Astrocyte (in vitro differentiated cells and primary cell): ENCODE measurements at regions not wholly inside any gene's neighbourhood (a gene's known extent, or its start where the extent isn't known, plus 50 kb on each side); places are given as distances from the start of the nearest gene placed in this dataset.

Source experiments
- DNase-seq: peaks from one replicate; pipeline ENCODE4 v3.0.0-alpha.2; 2010; ENCODE audit warnings: low read depth
- FAIRE-seq: peaks from 2 replicates; lab custom pipeline; 2011; peaks lifted over from hg19 to GRCh38; lab: Jason Lieb, UNC
- H2AFZ ChIP-seq: 2 replicates; pipeline ENCODE4 v1.6.0; 2012; ENCODE audit warnings: low read depth, low read length, inconsistent platforms
- H3K27ac ChIP-seq: 2 replicates; pipeline ENCODE4 v1.5.1; 2011; ENCODE audit warnings: low read depth, low read length, inconsistent platforms
- H3K27me3 ChIP-seq: 2 replicates; pipeline ENCODE4 v1.6.0; 2011; ENCODE audit warnings: low read length, inconsistent platforms; ENCODE audit not compliant: insufficient read depth
- H3K36me3 ChIP-seq: 2 replicates; pipeline ENCODE4 v1.5.1; 2011; ENCODE audit warnings: low read length, inconsistent platforms; ENCODE audit not compliant: insufficient read depth
- H3K4me1 ChIP-seq: 2 replicates; pipeline ENCODE4 v1.5.1; 2011; ENCODE audit warnings: low read length, inconsistent platforms; ENCODE audit not compliant: insufficient read depth
- H3K4me2 ChIP-seq: 2 replicates; pipeline ENCODE4 v1.6.0; 2012; ENCODE audit warnings: low read length, inconsistent platforms
- H3K4me3 ChIP-seq: 2 replicates; pipeline ENCODE4 v1.5.1; 2011; ENCODE audit warnings: low read depth, mild to moderate bottlenecking, low read length, inconsistent platforms; ENCODE audit not compliant: insufficient read depth
- H3K79me2 ChIP-seq: 2 replicates; pipeline ENCODE4 v1.6.0; 2012; ENCODE audit warnings: mild to moderate bottlenecking, low read length, inconsistent platforms; ENCODE audit not compliant: insufficient read depth
- H3K9ac ChIP-seq: 2 replicates; pipeline ENCODE4 v1.6.0; 2012; ENCODE audit warnings: mild to moderate bottlenecking, low read length, inconsistent platforms
- H3K9me3 ChIP-seq: 2 replicates; pipeline ENCODE4 v1.5.1; 2012; ENCODE audit warnings: low read depth, mild to moderate bottlenecking, low read length, inconsistent platforms; ENCODE audit not compliant: insufficient read depth
- H4K20me1 ChIP-seq: 2 replicates; pipeline ENCODE4 v1.6.0; 2012; ENCODE audit warnings: low read length, inconsistent platforms; ENCODE audit not compliant: insufficient read depth
- H3K27ac Mint-ChIP-seq: one replicate; pipeline ENCODE4 v1.8.0; 2021; ENCODE audit warnings: mild to moderate bottlenecking, mixed read lengths; ENCODE audit not compliant: unreplicated experiment
- H3K27me3 Mint-ChIP-seq: one replicate; pipeline ENCODE4 v1.8.0; 2021; ENCODE audit warnings: low read depth, mixed read lengths; ENCODE audit not compliant: unreplicated experiment
- H3K36me3 Mint-ChIP-seq: one replicate; pipeline ENCODE4 v1.8.0; 2021; ENCODE audit warnings: low read depth, mixed read lengths; ENCODE audit not compliant: unreplicated experiment
- H3K4me1 Mint-ChIP-seq: one replicate; pipeline ENCODE4 v1.8.0; 2021; ENCODE audit warnings: low read depth, mixed read lengths; ENCODE audit not compliant: unreplicated experiment
- H3K4me3 Mint-ChIP-seq: one replicate; pipeline ENCODE4 v1.8.0; 2021; ENCODE audit warnings: mild to moderate bottlenecking, moderate library complexity, mixed read lengths; ENCODE audit not compliant: unreplicated experiment
- H3K9me3 Mint-ChIP-seq: one replicate; pipeline ENCODE4 v1.8.0; 2021; ENCODE audit warnings: mild to moderate bottlenecking, mixed read lengths; ENCODE audit not compliant: unreplicated experiment
- EZH2 ChIP-seq: IDR thresholded peaks from 2 replicates; pipeline ENCODE4 v1.6.1; 2012; ENCODE audit warnings: mild to moderate bottlenecking, low read length, inconsistent platforms; ENCODE audit not compliant: insufficient read depth
- TF ChIP-seq, protein P1 (sequence below): IDR thresholded peaks from 2 replicates; pipeline ENCODE4 v1.5.1; 2011; ENCODE audit warnings: low read depth, mild to moderate bottlenecking, inconsistent platforms, low read length, moderate library complexity; ENCODE audit not compliant: insufficient read depth

DNA sequence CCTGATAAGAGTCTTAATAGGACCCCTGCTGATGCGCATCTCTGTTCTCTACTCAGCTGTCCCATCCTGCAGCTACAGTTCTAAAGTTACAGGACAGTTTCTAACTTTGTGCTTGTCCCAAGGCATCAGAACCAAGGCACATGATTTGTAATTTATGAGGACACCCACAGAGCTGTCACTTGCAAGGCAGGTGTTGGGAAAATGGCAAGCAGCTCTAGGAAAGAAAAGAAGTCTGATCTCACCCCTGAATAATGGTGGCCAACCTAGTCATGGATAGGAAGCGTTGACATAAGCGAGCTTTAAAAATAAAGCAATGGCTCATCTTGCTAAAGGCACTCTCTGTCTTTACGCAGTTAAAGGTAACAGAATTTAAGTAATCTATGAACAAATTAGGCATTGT, 127.6 kb upstream of the VGLL2 start:
- Histone ChIP-seq H3K9me3 (no peaks in the 10 kb centered on the region), H3K4me2 (no peak overlapping the region), H3K4me1 (no peaks in the 10 kb centered on the region), H4K20me1 (no peaks in the 10 kb centered on the region), H3K27me3 (no peaks in the 10 kb centered on the region), H3K36me3 (no peaks in the 10 kb centered on the region), H3K9ac (no peak overlapping the region), H3K79me2 (no peaks in the 10 kb centered on the region), H3K4me3 (no peak overlapping the region), H2AFZ (no peak overlapping the region), H3K27ac (no peak overlapping the region)
- Mint-ChIP-seq H3K36me3 (no peaks in the 10 kb centered on the region), H3K4me3 (no peak overlapping the region), H3K27me3 (no peaks in the 10 kb centered on the region), H3K27ac (no peak overlapping the region), H3K9me3 (no peaks in the 10 kb centered on the region), H3K4me1 (no peaks in the 10 kb centered on the region)
- no peak for TF ChIP-seq EZH2
- TF ChIP-seq, protein P1, sequence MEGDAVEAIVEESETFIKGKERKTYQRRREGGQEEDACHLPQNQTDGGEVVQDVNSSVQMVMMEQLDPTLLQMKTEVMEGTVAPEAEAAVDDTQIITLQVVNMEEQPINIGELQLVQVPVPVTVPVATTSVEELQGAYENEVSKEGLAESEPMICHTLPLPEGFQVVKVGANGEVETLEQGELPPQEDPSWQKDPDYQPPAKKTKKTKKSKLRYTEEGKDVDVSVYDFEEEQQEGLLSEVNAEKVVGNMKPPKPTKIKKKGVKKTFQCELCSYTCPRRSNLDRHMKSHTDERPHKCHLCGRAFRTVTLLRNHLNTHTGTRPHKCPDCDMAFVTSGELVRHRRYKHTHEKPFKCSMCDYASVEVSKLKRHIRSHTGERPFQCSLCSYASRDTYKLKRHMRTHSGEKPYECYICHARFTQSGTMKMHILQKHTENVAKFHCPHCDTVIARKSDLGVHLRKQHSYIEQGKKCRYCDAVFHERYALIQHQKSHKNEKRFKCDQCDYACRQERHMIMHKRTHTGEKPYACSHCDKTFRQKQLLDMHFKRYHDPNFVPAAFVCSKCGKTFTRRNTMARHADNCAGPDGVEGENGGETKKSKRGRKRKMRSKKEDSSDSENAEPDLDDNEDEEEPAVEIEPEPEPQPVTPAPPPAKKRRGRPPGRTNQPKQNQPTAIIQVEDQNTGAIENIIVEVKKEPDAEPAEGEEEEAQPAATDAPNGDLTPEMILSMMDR = no peak
- FAIRE-seq = no peak
- DNase-seq = no peak

DNA sequence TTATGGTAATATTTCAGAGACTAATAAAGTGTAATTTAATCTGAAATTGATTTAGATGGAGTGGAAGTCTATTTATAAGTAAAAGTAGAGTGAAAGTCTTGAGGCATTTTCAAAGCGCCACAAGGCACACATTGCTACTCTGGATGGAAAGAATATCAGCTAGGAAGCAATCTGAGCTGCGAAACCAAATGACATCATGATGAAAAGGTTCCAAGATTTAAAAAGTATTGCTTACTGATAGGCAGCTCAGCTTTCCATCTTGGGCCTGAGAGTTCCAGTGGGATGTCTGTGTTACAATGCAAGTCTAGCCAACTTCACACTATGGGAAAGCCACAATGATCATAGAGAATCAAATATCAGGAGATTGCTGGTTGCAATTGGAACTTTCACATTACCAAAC, 126.9 kb upstream of the VGLL2 start:
- Histone ChIP-seq H2AFZ (no peak overlapping the region), H3K27ac (no peak overlapping the region)
- no peak overlapping the region for H3K4me3 Mint-ChIP-seq

DNA sequence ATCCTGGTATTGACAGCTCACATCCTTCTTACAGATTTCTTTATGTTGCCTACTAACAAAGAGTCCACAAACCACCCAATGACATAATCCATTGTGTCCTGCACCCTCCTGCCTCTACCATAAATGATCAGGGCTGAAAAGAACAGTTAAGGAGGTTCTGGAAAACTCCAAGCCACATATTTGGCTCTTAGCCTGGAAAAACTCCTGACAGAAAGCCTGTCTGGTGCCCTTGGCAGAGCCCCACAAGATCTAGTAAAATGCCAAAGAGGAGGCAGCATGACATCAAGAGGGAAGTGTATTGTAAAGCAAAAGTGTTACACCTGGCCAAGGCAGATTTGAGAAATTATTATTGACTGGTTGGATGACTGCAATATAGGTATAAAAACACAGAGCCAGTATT, 126.4 kb upstream of the VGLL2 start:
- no peak overlapping the region for H2AFZ ChIP-seq
- H3K36me3 ChIP-seq = no peaks in the 10 kb centered on the region
- Mint-ChIP-seq H3K27me3 (no peaks in the 10 kb centered on the region), H3K4me3 (no peak overlapping the region), H3K9me3 (no peaks in the 10 kb centered on the region), H3K27ac (no peak overlapping the region), H3K36me3 (no peaks in the 10 kb centered on the region), H3K4me1 (no peaks in the 10 kb centered on the region)
- H3K4me3 ChIP-seq = no peak overlapping the region
- DNase-seq (no peak), FAIRE-seq (no peak)
- H3K27me3 ChIP-seq = no peaks in the 10 kb centered on the region
- no peak overlapping the region for H3K4me2 ChIP-seq
- no peaks in the 10 kb centered on the region for H3K79me2 ChIP-seq
- TF ChIP-seq, protein P1 = no peak
- TF ChIP-seq EZH2 = no peak
- no peaks in the 10 kb centered on the region for H3K4me1 ChIP-seq
- H3K9me3 ChIP-seq = no peaks in the 10 kb centered on the region
- no peak overlapping the region for H3K27ac ChIP-seq
- H3K9ac ChIP-seq = no peak overlapping the region
- no peaks in the 10 kb centered on the region for H4K20me1 ChIP-seq

More for the DNA sequence above, 126.9 kb upstream of the VGLL2 start:
- Histone ChIP-seq H4K20me1 (no peaks in the 10 kb centered on the region), H3K4me2 (no peak overlapping the region), H3K9me3 (no peaks in the 10 kb centered on the region), H3K4me3 (no peak overlapping the region), H3K9ac (no peak overlapping the region), H3K27me3 (no peaks in the 10 kb centered on the region), H3K4me1 (no peaks in the 10 kb centered on the region), H3K79me2 (no peaks in the 10 kb centered on the region), H3K36me3 (no peaks in the 10 kb centered on the region)
- DNase-seq (no peak), FAIRE-seq (no peak)
- Mint-ChIP-seq H3K9me3 (no peaks in the 10 kb centered on the region), H3K27me3 (no peaks in the 10 kb centered on the region), H3K27ac (no peak overlapping the region), H3K4me1 (no peaks in the 10 kb centered on the region), H3K36me3 (no peaks in the 10 kb centered on the region)
- TF ChIP-seq EZH2 = no peak
- TF ChIP-seq, protein P1 = no peak
